ENCODE measurements at regions not wholly inside any gene's neighbourhood (a gene's known extent, or its start where the extent isn't known, plus 50 kb on each side); places are given as distances from the start of the nearest gene placed in this dataset.

- DNase-seq (ENCODE audit: low read depth in 1 of 2, low spot score in 2 of 2) (no peak), FAIRE-seq (no peak)
- H4K91ac ChIP-seq (replicated peaks; ENCODE audit: insufficient read length, low read length) = no peak overlapping the region
- no peaks in the 10 kb centered on the region for H3K4me1 ChIP-seq (replicated peaks in 1 of 4; ENCODE audit: control insufficient read depth in 3 of 4, insufficient read depth in 4 of 4, low read length in 3 of 4)
- H3K23me2 ChIP-seq (ENCODE audit: low read depth, low read length) = no peaks in the 10 kb centered on the region
- H3K4ac ChIP-seq (replicated peaks; ENCODE audit: insufficient read length, low read depth, low read length) = no peak overlapping the region
- H3K27ac ChIP-seq (ENCODE audit: low read depth, low read length) = no peak overlapping the region
- no peak overlapping the region for H3K4me2 ChIP-seq (ENCODE audit: insufficient read depth in 1 of 2, low read depth in 2 of 2, low read length in 2 of 2)
- no peak overlapping the region for H3K23ac ChIP-seq (ENCODE audit: insufficient read length)
- H2BK12ac ChIP-seq (ENCODE audit: low read depth, low read length) = no peak overlapping the region
- H2BK20ac ChIP-seq (ENCODE audit: low read length) = no peak overlapping the region
- no peaks in the 10 kb centered on the region for H3K27me3 ChIP-seq (replicated peaks in 1 of 4; ENCODE audit: control insufficient read depth in 3 of 4, extremely low read depth in 1 of 4, insufficient read depth in 3 of 4, low read length in 3 of 4)
- no peaks in the 10 kb centered on the region for H3K9me3 ChIP-seq (ENCODE audit: insufficient read depth in 2 of 2, low read depth in 1 of 2, low read length in 1 of 2)
- H3K56ac ChIP-seq (replicated peaks; ENCODE audit: insufficient read length, low read depth, low read length) = no peak overlapping the region
- 0 out of 2 replicates have a peak overlapping the region, but pooled peaks have one; percentile 3 for H2AFZ ChIP-seq (ENCODE audit: low read length)
- H3K79me1 ChIP-seq (ENCODE audit: low read depth, low read length) = no peaks in the 10 kb centered on the region
- ChIA-PET CTCF (ENCODE audit: partially characterized antibody) (no interaction called here), POLR2A (ENCODE audit: partially characterized antibody) (no interaction called here)
- H2BK120ac ChIP-seq (replicated peaks; ENCODE audit: low read depth, low read length) = no peak overlapping the region
- WGBS, 2 experiments (ENCODE audit: extremely low coverage in 1 of 2, insufficient coverage in 1 of 2, insufficient read length in 1 of 2, insufficient replicate concordance in 2 of 2, low coverage in 1 of 2, low lambda C conversion rate in 2 of 2, missing lambda C conversion rate in 1 of 2) = 83% methylated on average over 6 of the region's 6 CpGs; no CpG with 5 or more reads in 1 of the 2 experiments
- no peaks in the 10 kb centered on the region for H4K20me1 ChIP-seq (replicated peaks in 1 of 2; ENCODE audit: control insufficient read depth in 1 of 2, insufficient read depth in 2 of 2, low read length in 2 of 2)
- H3K79me2 ChIP-seq (ENCODE audit: control insufficient read depth in 1 of 2, insufficient read depth in 2 of 2, low read length in 2 of 2) = no peaks in the 10 kb centered on the region
- no peak overlapping the region for H3K14ac ChIP-seq (ENCODE audit: insufficient read length)
- no peak overlapping the region for H4K8ac ChIP-seq (ENCODE audit: extremely low read depth, insufficient read depth, low read length)
- no peak overlapping the region for H3K4me3 ChIP-seq (ENCODE audit: extremely low read depth in 1 of 4, insufficient read depth in 2 of 4, low read depth in 3 of 4, low read length in 4 of 4)
- no peaks in the 10 kb centered on the region for H3K36me3 ChIP-seq (ENCODE audit: control insufficient read depth in 2 of 4, insufficient read depth in 4 of 4, low read length in 3 of 4)
- H3K18ac ChIP-seq (ENCODE audit: extremely low read depth, low read length) = no peak overlapping the region
- H2BK15ac ChIP-seq (ENCODE audit: low read length) = no peak overlapping the region
- no peak overlapping the region for H2BK5ac ChIP-seq (ENCODE audit: low read depth, low read length)
- no peak overlapping the region for H3K9ac ChIP-seq (replicated peaks in 1 of 4; ENCODE audit: extremely low read depth in 1 of 4, low read depth in 3 of 4, low read length in 3 of 4)
- H4K5ac ChIP-seq (ENCODE audit: insufficient read length, low read depth, low read length) = no peak overlapping the region
- no peak overlapping the region for H2AK5ac ChIP-seq (ENCODE audit: low read depth, low read length)
- no peak for TF ChIP-seq EGR1 (IDR thresholded peaks at IDR 0.05; ENCODE audit: borderline replicate concordance, low read depth, low read length)
- no peak for TF ChIP-seq EP300 (IDR thresholded peaks at IDR 0.05; ENCODE audit: borderline replicate concordance in 1 of 2, low read depth in 2 of 2, low read length in 2 of 2)
- no peak for TF ChIP-seq EZH2 (IDR thresholded peaks at IDR 0.05; ENCODE audit: low read depth, low read length, severe bottlenecking)
- TF ChIP-seq HDAC2 (IDR thresholded peaks at IDR 0.05; ENCODE audit: borderline replicate concordance in 1 of 2, low read depth in 2 of 2, low read length in 2 of 2) = no peak
- TF ChIP-seq USF2 (IDR thresholded peaks at IDR 0.05; ENCODE audit: low read length) = no peak
- TF ChIP-seq ASH2L (IDR thresholded peaks at IDR 0.05; ENCODE audit: low read length) = no peak
- TF ChIP-seq ATF2 (IDR thresholded peaks at IDR 0.05; ENCODE audit: low read length) = no peak
- no peak for TF ChIP-seq TEAD4 (IDR thresholded peaks at IDR 0.05; ENCODE audit: low read depth, low read length)
- no peak for TF ChIP-seq SP4 (IDR thresholded peaks at IDR 0.05; ENCODE audit: low read length)
- TF ChIP-seq FOSL1 (IDR thresholded peaks at IDR 0.05; ENCODE audit: insufficient read depth, low read depth, low read length) = no peak
- TF ChIP-seq CEBPB (IDR thresholded peaks at IDR 0.05; ENCODE audit: low read depth, low read length) = no peak
- no peak for TF ChIP-seq BCL11A (IDR thresholded peaks at IDR 0.05; ENCODE audit: low read depth in 2 of 2, low read length in 2 of 2)
Measured at GRCh38 chr10:36116731-36117130, 474.6 kb upstream of the FZD8 start.
